Gastrocnemius medialis (tissue), 4 donors: ENCODE measurements at regions not wholly inside any gene's neighbourhood (a gene's known extent, or its start where the extent isn't known, plus 50 kb on each side); places are given as distances from the start of the nearest gene placed in this dataset.

Experiments used
- POLR2A ChIP-seq, 2 donors: fragments of 450-650 bp; IDR thresholded peaks; one replicate each; pipeline ENCODE4 v1.6.1; 2017; ENCODE audit warnings: antibody characterized with exemption in 2 of 2, mild to moderate bottlenecking in 2 of 2, moderate library complexity in 2 of 2
- TF ChIP-seq, protein P1 (sequence below), 5 experiments: fragments of 450-650 bp in 3 of 5; fragments of 200-600 bp in 2 of 5; sonication (generic) in 2 of 5; IDR thresholded peaks in 4 of 5; conservative IDR thresholded peaks in 1 of 5; 1 replicate in 4 of 5; 2 replicates in 1 of 5; pipeline ENCODE4 v1.5.1; 2016 to 2019; ENCODE audit warnings: antibody characterized with exemption in 5 of 5, mild to moderate bottlenecking in 3 of 5, moderate library complexity in 3 of 5

DNA sequence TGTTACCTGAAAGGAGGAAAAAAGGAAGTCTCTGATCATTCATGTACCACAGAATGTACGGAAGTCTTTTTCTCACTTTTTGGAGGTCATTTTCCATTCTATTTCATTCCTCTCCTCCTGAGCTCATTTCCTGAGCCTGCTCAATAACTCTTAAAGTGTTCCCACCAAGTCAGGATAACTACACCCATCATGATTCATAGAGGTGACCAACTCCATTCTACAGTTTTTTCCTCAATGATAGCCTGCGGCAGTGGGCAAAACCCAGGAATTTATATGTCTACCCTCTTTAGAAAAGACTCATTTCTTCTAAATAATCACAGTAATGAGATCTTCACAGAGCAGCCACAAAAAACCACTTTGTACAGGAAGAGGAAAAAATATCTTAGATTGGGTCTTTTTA, 372.5 kb downstream of the RBM43 start:
- TF ChIP-seq, protein P1, sequence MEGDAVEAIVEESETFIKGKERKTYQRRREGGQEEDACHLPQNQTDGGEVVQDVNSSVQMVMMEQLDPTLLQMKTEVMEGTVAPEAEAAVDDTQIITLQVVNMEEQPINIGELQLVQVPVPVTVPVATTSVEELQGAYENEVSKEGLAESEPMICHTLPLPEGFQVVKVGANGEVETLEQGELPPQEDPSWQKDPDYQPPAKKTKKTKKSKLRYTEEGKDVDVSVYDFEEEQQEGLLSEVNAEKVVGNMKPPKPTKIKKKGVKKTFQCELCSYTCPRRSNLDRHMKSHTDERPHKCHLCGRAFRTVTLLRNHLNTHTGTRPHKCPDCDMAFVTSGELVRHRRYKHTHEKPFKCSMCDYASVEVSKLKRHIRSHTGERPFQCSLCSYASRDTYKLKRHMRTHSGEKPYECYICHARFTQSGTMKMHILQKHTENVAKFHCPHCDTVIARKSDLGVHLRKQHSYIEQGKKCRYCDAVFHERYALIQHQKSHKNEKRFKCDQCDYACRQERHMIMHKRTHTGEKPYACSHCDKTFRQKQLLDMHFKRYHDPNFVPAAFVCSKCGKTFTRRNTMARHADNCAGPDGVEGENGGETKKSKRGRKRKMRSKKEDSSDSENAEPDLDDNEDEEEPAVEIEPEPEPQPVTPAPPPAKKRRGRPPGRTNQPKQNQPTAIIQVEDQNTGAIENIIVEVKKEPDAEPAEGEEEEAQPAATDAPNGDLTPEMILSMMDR (IDR thresholded peaks at IDR 0.05 in 4 of 5, conservative IDR thresholded peaks at IDR 0.05 in 1 of 5) = no peak
- TF ChIP-seq POLR2A (IDR thresholded peaks at IDR 0.05) = no peak
